NCI-H2227 (cell line): ENCODE measurements at regions not wholly inside any gene's neighbourhood (a gene's known extent, or its start where the extent isn't known, plus 50 kb on each side); places are given as distances from the start of the nearest gene placed in this dataset.

Experiments used
- DNase-seq: peaks from one replicate; lab custom pipeline; 2025; ENCODE audit not compliant: unreplicated experiment; lab: John Stamatoyannopoulos, UW

- DNase-seq = no peak
Measured at GRCh38 chr2:42880738-42881690, 88.6 kb upstream of the HAAO start.

- DNase-seq = no peak
Measured at GRCh38 chr2:42879913-42880737, 87.7 kb upstream of the HAAO start.

- DNase-seq = no peak
Measured at GRCh38 chr2:42879121-42879705, 86.8 kb upstream of the HAAO start.

- DNase-seq = no peak
Measured at GRCh38 chr2:42878581-42878980, 86.2 kb upstream of the HAAO start.

- DNase-seq = no peak
Measured at GRCh38 chr2:42877936-42878335, 85.6 kb upstream of the HAAO start.

GRCh38 chr2:42877511-42877910 lies 85.1 kb upstream of the HAAO start:
- DNase-seq = no peak

- no peak for DNase-seq
Measured at GRCh38 chr2:42876326-42876751, 84.0 kb upstream of the HAAO start.

GRCh38 chr2:42875880-42876279 lies 83.5 kb upstream of the HAAO start:
- DNase-seq = no peak

GRCh38 chr2:42874949-42875801 lies 82.8 kb upstream of the HAAO start:
- no peak for DNase-seq

GRCh38 chr2:42872721-42873120 lies 80.3 kb upstream of the HAAO start:
- no peak for DNase-seq

GRCh38 chr2:42871372-42871771 lies 79.0 kb upstream of the HAAO start:
- DNase-seq = no peak

- DNase-seq = no peak
Measured at GRCh38 chr2:42868874-42869273, 76.5 kb upstream of the HAAO start.

GRCh38 chr2:42868096-42868495 lies 75.7 kb upstream of the HAAO start:
- DNase-seq = no peak

- DNase-seq = no peak
Measured at GRCh38 chr2:42867093-42868065, 75.0 kb upstream of the HAAO start.

- DNase-seq = no peak
Measured at GRCh38 chr2:42865884-42866881, 73.8 kb upstream of the HAAO start.

GRCh38 chr2:42864641-42865280 lies 72.4 kb upstream of the HAAO start:
- DNase-seq = no peak

- no peak for DNase-seq
Measured at GRCh38 chr2:42864222-42864621, 71.8 kb upstream of the HAAO start.

- DNase-seq = no peak
Measured at GRCh38 chr2:42863751-42864150, 71.4 kb upstream of the HAAO start.
